NCI-H510A (cell line): ENCODE measurements at regions not wholly inside any gene's neighbourhood (a gene's known extent, or its start where the extent isn't known, plus 50 kb on each side); places are given as distances from the start of the nearest gene placed in this dataset.
"Not testable (repeated sequence)": the region's sequence is repeated elsewhere in the genome, so short reads cannot be mapped to it uniquely, and the experiment has no call there.

ENCODE experiments used
- DNase-seq: peaks from one replicate; lab custom pipeline; 2025; lab: John Stamatoyannopoulos, UW

DNA sequence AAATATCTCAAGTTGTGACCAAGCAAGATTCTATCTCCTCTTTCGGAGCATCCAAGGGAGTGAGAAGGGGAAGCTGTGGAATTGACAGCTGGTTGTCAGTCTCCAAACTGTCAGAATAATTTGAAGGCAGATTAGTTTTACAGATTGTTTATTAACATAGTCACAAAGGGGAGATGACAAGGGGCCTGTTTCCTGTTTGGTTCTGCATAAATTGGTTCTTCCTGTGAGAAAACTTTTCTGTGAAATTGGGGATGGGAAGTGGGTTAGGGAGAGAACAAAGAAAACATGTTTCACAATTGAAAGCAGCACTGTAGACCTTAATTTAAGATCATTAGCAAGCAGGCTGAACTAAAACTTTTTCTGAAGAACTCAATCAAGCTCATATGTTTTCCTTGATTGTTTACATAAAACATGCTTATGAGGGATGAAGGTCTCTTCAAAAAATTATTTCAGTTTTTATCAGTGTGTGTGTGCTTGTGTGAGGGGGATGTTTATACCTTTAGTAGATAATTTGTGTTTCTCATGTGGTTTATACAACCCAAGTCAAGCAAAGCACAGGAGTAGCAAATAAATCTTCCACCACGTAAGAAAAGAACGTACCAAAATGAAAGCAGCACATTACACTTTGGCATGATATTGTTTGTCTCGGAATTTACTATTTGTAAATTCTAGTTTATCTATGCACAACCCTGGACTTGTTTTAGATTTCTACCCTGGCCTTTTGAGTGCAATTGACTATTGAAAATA lies 604.9 kb upstream of the CDH2 start:
- no peak for DNase-seq

DNA sequence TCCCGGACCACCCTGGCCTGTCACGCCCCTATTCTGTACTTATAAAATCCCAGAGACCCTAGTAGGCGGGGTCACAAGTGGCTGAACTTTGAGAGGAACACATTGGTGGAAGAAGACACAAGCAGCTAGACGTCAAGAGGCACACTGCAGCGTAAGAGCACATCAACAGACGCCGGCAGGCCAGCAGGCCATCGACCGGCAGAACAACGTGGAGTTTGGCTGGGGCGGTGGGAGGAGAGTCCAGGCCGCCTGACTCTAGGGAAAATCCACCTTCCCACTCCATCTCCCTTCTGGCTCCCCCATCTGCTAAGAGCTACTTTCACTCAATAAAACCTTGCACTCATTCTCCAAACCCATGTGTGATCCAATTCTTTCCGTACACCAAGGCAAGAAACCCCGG lies 601.8 kb upstream of the CDH2 start:
- no peak for DNase-seq

DNA sequence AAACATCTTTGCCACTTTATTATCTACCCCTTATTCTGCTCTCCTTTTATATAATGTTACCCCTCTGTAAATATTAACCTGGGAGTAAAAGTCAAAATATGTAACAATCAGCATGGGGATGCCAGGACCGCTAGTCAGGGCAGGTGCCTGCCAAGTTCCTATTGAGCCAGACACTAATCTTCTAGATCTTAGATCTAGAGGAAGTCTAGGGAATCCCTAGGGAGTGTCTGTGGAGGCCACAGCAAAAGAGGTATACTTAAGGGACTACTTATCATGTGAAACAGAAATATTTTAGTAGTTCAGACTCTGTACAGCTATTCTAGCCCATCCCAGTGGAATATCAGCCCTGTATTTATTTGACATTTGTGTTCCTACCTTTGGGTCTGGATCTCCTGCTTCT lies 600.8 kb upstream of the CDH2 start:
- DNase-seq = no peak

GRCh38 chr18:28771849-28772248 lies 594.9 kb upstream of the CDH2 start:
- no peak for DNase-seq

- no peak for DNase-seq
Observed at GRCh38 chr18:28768791-28769768, 592.1 kb upstream of the CDH2 start.

DNA sequence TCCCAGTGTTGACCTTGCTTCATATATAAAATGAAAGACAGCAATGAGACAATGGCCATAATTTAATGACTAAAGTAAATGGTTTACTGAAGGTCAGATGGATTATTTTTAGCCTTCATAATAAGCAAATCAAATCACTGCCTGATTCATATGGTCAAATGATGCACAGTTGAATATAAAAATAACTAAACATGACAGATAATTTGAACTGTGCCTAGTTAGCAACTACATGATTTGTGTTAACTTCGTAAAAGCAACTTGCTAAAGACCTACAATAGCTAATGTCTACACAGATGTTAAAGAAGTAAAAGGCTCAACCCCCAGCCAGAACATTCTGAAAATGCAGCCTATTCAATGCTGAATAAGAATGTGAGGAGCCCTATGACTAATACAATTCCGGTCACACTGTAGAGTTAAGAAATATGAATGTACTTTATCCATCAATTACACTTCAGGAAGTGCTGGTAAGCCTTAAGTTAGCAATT lies 590.8 kb upstream of the CDH2 start:
- DNase-seq = no peak

GRCh38 chr18:28767201-28767600 lies 590.3 kb upstream of the CDH2 start:
- DNase-seq = no peak

- no peak for DNase-seq
Observed at GRCh38 chr18:28766721-28767120, 589.8 kb upstream of the CDH2 start.

GRCh38 chr18:28766027-28766426 lies 589.1 kb upstream of the CDH2 start:
- DNase-seq = no peak

GRCh38 chr18:28760299-28760698 lies 583.4 kb upstream of the CDH2 start:
- DNase-seq = no peak

GRCh38 chr18:28757466-28758008 lies 580.6 kb upstream of the CDH2 start:
- DNase-seq = no peak

- no peak for DNase-seq
Observed at GRCh38 chr18:28743115-28743514, 566.2 kb upstream of the CDH2 start.

- DNase-seq = no peak
Observed at GRCh38 chr18:28740575-28740974, 563.6 kb upstream of the CDH2 start.

DNA sequence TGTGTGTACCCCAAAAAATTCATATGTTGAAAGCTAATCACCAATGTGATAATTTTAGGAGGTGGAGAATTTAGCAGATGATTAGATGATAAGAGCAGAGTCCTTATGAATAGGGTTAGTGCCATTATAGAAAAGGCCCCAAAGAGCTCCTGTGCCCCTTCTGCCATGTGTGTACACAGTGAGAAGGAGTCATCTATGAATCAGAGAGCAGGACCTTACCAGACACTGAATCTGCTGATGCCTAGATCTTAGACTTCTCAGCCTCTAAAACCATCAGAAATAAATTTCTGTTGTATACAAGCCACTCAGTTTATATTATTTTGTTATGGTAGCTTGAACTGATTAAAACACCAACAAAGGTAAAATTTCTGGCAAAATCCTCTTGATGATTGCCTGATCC lies 560.0 kb upstream of the CDH2 start:
- no peak for DNase-seq

- DNase-seq = no peak
Observed at GRCh38 chr18:28736223-28736622, 559.3 kb upstream of the CDH2 start.

- no peak for DNase-seq
Observed at GRCh38 chr18:28735731-28736130, 558.8 kb upstream of the CDH2 start.

- no peak for DNase-seq
Observed at GRCh38 chr18:28729321-28729720, 552.4 kb upstream of the CDH2 start.

DNA sequence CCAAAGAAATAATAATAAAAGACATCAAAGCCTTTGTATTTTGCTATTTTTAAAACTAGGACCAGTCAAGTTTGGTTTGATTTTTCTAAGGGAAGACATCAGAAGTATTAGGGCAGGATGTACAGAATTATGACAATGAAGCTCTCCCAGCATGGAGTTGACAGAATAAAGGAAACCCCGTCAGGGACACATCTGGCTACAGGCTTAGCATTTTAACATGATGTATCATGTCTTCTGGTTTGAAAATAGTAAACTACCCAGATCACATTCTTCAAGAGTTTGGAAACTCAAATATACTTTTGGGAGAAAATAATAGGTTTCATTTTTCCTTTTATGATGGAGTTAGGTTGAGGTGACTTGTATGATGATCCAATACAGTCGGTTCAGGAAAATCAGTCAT lies 552.0 kb upstream of the CDH2 start:
- no peak for DNase-seq

GRCh38 chr18:28727189-28727588 lies 550.3 kb upstream of the CDH2 start:
- DNase-seq = not testable (repeated sequence)

DNA sequence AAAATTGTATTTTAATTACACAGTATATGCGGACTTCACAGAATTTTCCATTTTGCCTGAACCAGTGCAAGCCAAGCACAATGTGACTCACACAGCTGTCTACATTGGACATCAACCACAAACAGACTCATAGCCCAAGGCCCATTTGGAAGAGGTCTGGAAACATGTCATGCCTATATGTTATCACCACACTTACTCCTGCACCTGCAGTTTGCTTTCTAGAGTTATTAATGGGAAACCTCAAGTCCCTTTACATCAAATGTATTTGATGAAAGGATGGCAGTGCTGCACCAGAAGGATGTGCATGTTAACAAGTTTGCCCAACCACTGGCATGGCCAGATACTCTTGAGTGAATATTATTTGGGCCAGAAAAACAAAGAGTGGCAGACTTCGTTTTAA lies 548.9 kb upstream of the CDH2 start:
- DNase-seq = no peak

DNA sequence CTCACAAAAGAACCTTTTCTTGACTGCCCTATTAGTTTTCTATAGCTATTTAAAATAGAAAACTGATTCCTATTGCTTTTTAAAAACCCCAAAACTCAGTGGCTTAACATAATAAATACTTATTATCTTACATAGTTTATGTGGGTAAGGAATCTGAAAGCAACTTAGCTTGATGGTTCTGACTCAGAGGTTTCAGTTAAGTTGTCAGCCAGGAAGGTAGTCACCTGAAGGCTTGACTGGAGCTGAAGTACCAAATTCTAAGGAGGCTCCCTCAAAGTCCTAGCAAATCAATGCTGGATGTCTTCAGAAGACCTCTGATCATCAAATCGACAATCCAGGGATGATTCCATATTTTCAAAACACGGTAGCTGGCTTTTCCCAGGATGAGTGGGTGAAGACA lies 546.6 kb upstream of the CDH2 start:
- no peak for DNase-seq

DNA sequence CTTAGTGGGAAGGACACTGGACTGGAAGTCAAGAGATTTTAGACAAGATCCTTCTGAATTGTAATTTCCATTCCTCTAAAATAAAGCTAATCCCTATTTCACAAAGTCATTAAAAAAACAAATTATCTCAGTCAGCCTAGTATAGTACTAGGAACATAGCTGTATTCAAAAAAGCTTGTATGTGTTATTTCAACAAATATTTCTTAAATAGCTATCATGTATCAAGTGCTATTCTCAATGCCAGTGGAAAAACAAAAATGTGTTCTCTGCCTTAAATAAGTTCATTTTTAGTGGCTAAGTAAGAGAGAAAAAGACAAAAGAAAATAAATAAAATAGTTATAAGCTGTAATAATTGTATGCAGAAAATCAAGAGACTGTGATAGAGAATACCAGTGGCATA lies 541.8 kb upstream of the CDH2 start:
- no peak for DNase-seq

- DNase-seq = no peak
Observed at GRCh38 chr18:28716338-28716737, 539.4 kb upstream of the CDH2 start.
